Neutrophil (primary cell): ENCODE measurements at regions not wholly inside any gene's neighbourhood (a gene's known extent, or its start where the extent isn't known, plus 50 kb on each side); places are given as distances from the start of the nearest gene placed in this dataset.

Source experiments
- H3K27ac ChIP-seq: fragments of 200-600 bp; sonication (generic); 2 replicates; pipeline ENCODE4 v1.5.1; 2016; ENCODE audit warnings: mild to moderate bottlenecking, moderate library complexity
- H3K27me3 ChIP-seq: fragments of 200-600 bp; sonication (generic); 2 replicates; pipeline ENCODE4 v1.6.0; 2016; ENCODE audit warnings: mild to moderate bottlenecking
- H3K36me3 ChIP-seq: fragments of 200-600 bp; sonication (generic); 2 replicates; pipeline ENCODE4 v1.5.1; 2017
- H3K4me1 ChIP-seq, 2 experiments: fragments of 200-600 bp in 1 of 2; sonication (generic) in 1 of 2; 1 replicate in 1 of 2; 2 replicates in 1 of 2; pipeline versions ENCODE4 v1.5.1 to v1.6.1; 2013 to 2016; ENCODE audit warnings: low read depth in 1 of 2, low read length in 1 of 2, mild to moderate bottlenecking in 1 of 2, moderate library complexity in 1 of 2; ENCODE audit not compliant: control insufficient read depth in 1 of 2, insufficient read depth in 1 of 2
- H3K4me3 ChIP-seq, 2 experiments: fragments of 200-600 bp in 1 of 2; sonication (generic) in 1 of 2; 1 replicate in 1 of 2; 2 replicates in 1 of 2; pipeline ENCODE4 v1.5.1; 2013 to 2016; ENCODE audit warnings: low read depth in 1 of 2, low read length in 1 of 2, mild to moderate bottlenecking in 1 of 2, moderate library complexity in 1 of 2
- H3K9me3 ChIP-seq: fragments of 200-600 bp; sonication (generic); 2 replicates; pipeline ENCODE4 v1.5.1; 2016
- CTCF ChIP-seq: fragments of 200-600 bp; sonication (generic); IDR thresholded peaks from 2 replicates; pipeline ENCODE4 v1.5.1; 2016; ENCODE audit warnings: antibody characterized with exemption

- TF ChIP-seq CTCF, result no peak
- no peaks in the 10 kb centered on the region for H3K4me1 ChIP-seq
- no peaks in the 10 kb centered on the region for H3K9me3 ChIP-seq
- H3K36me3 ChIP-seq, result no peaks in the 10 kb centered on the region
- no peaks in the 10 kb centered on the region for H3K27me3 ChIP-seq
- H3K27ac ChIP-seq, result no peak overlapping the region
- no peak overlapping the region for H3K4me3 ChIP-seq
Measured at GRCh38 chr1:96983866-96984265, 262.3 kb downstream of the PTBP2 start.

GRCh38 chr1:96987186-96987703 lies 265.7 kb downstream of the PTBP2 start:
- Histone ChIP-seq H3K4me3 (no peak overlapping the region), H3K36me3 (no peaks in the 10 kb centered on the region), H3K27me3 (no peaks in the 10 kb centered on the region), H3K4me1 (no peaks in the 10 kb centered on the region), H3K9me3 (no peaks in the 10 kb centered on the region), H3K27ac (no peak overlapping the region)
- TF ChIP-seq CTCF, result no peak

GRCh38 chr1:96989302-96989701 lies 267.7 kb downstream of the PTBP2 start:
- no peak for TF ChIP-seq CTCF
- Histone ChIP-seq H3K4me3 (no peak overlapping the region), H3K27ac (no peak overlapping the region), H3K27me3 (no peaks in the 10 kb centered on the region), H3K36me3 (no peaks in the 10 kb centered on the region), H3K9me3 (no peaks in the 10 kb centered on the region), H3K4me1 (no peaks in the 10 kb centered on the region)

- no peak for TF ChIP-seq CTCF
- no peaks in the 10 kb centered on the region for H3K27me3 ChIP-seq
- no peaks in the 10 kb centered on the region for H3K9me3 ChIP-seq
- H3K4me1 ChIP-seq, result no peaks in the 10 kb centered on the region
- H3K4me3 ChIP-seq, result no peak overlapping the region
- H3K27ac ChIP-seq, result no peak overlapping the region
- no peaks in the 10 kb centered on the region for H3K36me3 ChIP-seq
Measured at GRCh38 chr1:96990136-96990535, 268.6 kb downstream of the PTBP2 start.

GRCh38 chr1:96991261-96991660 lies 269.7 kb downstream of the PTBP2 start:
- Histone ChIP-seq H3K4me3 (no peak overlapping the region), H3K9me3 (no peaks in the 10 kb centered on the region), H3K4me1 (no peaks in the 10 kb centered on the region), H3K27me3 (no peaks in the 10 kb centered on the region), H3K27ac (no peak overlapping the region), H3K36me3 (no peaks in the 10 kb centered on the region)
- TF ChIP-seq CTCF, result no peak

GRCh38 chr1:96992871-96993270 lies 271.3 kb downstream of the PTBP2 start:
- no peaks in the 10 kb centered on the region for H3K9me3 ChIP-seq
- H3K4me3 ChIP-seq, result no peak overlapping the region
- H3K4me1 ChIP-seq, result no peaks in the 10 kb centered on the region
- H3K27me3 ChIP-seq, result peaks cover 4% of the 10 kb centered on the region
- TF ChIP-seq CTCF, result no peak
- H3K27ac ChIP-seq, result no peak overlapping the region
- no peaks in the 10 kb centered on the region for H3K36me3 ChIP-seq
